Neural cell (in vitro differentiated cells): ENCODE measurements at regions not wholly inside any gene's neighbourhood (a gene's known extent, or its start where the extent isn't known, plus 50 kb on each side); places are given as distances from the start of the nearest gene placed in this dataset.

Source experiments
- H2AFZ ChIP-seq: fragments of 200-600, 300-800 bp; sonication (generic), shearing (Covaris generic); 2 replicates; pipeline ENCODE4 v1.6.0; 2014; ENCODE audit warnings: low read depth, mild to moderate bottlenecking, antibody characterized with exemption, low read length, moderate library complexity
- H3F3A ChIP-seq: fragments of 200-600 bp; shearing (Covaris generic); 2 replicates; pipeline ENCODE4 v1.6.1; 2016; ENCODE audit warnings: mild to moderate bottlenecking, moderate library complexity, mixed read lengths, antibody characterized with exemption, low read length; ENCODE audit not compliant: insufficient read depth, poor library complexity, severe bottlenecking
- H3K27ac ChIP-seq: fragments of 200-600, 300-800 bp; sonication (generic), shearing (Covaris generic); 2 replicates; pipeline ENCODE4 v1.5.1; 2014; ENCODE audit warnings: mild to moderate bottlenecking, low read length, moderate library complexity
- H3K27me3 ChIP-seq: fragments of 300-800, 200-600 bp; sonication (generic), shearing (Covaris generic); 2 replicates; pipeline ENCODE4 v1.6.0; 2014; ENCODE audit warnings: mild to moderate bottlenecking, low read depth, low read length, moderate library complexity; ENCODE audit not compliant: insufficient read depth
- H3K36me3 ChIP-seq: fragments of 300-800, 200-600 bp; sonication (generic), shearing (Covaris generic); 2 replicates; pipeline ENCODE4 v1.5.1; 2014; ENCODE audit warnings: mild to moderate bottlenecking, antibody characterized with exemption, low read length, moderate library complexity; ENCODE audit not compliant: insufficient read depth
- H3K4me2 ChIP-seq: fragments of 300-800, 200-600 bp; sonication (generic), shearing (Covaris generic); 2 replicates; pipeline ENCODE4 v1.6.0; 2014; ENCODE audit warnings: mild to moderate bottlenecking, low read length
- H3K4me3 ChIP-seq: fragments of 300-800, 200-600 bp; sonication (generic), shearing (Covaris generic); 2 replicates; pipeline ENCODE4 v1.5.1; 2014; ENCODE audit warnings: mild to moderate bottlenecking, low read length, moderate library complexity
- H3K79me2 ChIP-seq: fragments of 200-600 bp; shearing (Covaris generic); replicated peaks from 2 replicates; pipeline ENCODE4 v1.6.0; 2014; ENCODE audit warnings: mild to moderate bottlenecking, low read length, moderate library complexity; ENCODE audit not compliant: insufficient read depth
- H3K9ac ChIP-seq: fragments of 300-800, 200-600 bp; sonication (generic), shearing (Covaris generic); 2 replicates; pipeline ENCODE4 v1.6.1; 2016; ENCODE audit warnings: mild to moderate bottlenecking, low read length, mixed read lengths
- H3K9me2 ChIP-seq: fragments of 200-600 bp; shearing (Covaris generic); 2 replicates; pipeline ENCODE4 v1.6.1; 2016; ENCODE audit warnings: mild to moderate bottlenecking, low read length, mixed read lengths; ENCODE audit not compliant: insufficient read depth
- H3K9me3 ChIP-seq: fragments of 200-600, 300-800 bp; sonication (generic), shearing (Covaris generic); 2 replicates; pipeline ENCODE4 v1.6.1; 2016; ENCODE audit warnings: mild to moderate bottlenecking, mixed run types, low read length, moderate library complexity, mixed read lengths
- H4K20me1 ChIP-seq: fragments of 200-600 bp; shearing (Covaris generic); 2 replicates; pipeline ENCODE4 v1.6.1; 2016; ENCODE audit warnings: mild to moderate bottlenecking, mixed run types; ENCODE audit not compliant: insufficient read depth
- CTCF ChIP-seq: fragments of 450-650 bp; IDR thresholded peaks from 2 replicates; pipeline ENCODE4 v1.5.1; 2014; ENCODE audit warnings: antibody characterized with exemption, mild to moderate bottlenecking, moderate library complexity; ENCODE audit not compliant: poor library complexity, severe bottlenecking
- EP300 ChIP-seq: fragments of 450-650 bp; conservative IDR thresholded peaks from 2 replicates; pipeline ENCODE4 v1.6.1; 2014; ENCODE audit warnings: antibody characterized with exemption, mild to moderate bottlenecking, moderate library complexity; ENCODE audit not compliant: poor library complexity, severe bottlenecking
- EZH2 ChIP-seq: fragments of 200-600, 300-800 bp; shearing (Covaris generic), sonication (generic); IDR thresholded peaks from 2 replicates; pipeline ENCODE4 v1.6.1; 2014; ENCODE audit warnings: antibody characterized with exemption, low read length, borderline replicate concordance, mild to moderate bottlenecking; ENCODE audit not compliant: insufficient read depth, poor library complexity, severe bottlenecking
- MXI1 ChIP-seq: fragments of 450-650 bp; conservative IDR thresholded peaks from 2 replicates; pipeline ENCODE4 v1.6.1; 2014; ENCODE audit warnings: antibody characterized with exemption, mild to moderate bottlenecking; ENCODE audit not compliant: poor library complexity, severe bottlenecking
- POLR2AphosphoS5 ChIP-seq: IDR thresholded peaks from 2 replicates; pipeline ENCODE4 v1.6.1; 2012
- RAD21 ChIP-seq: fragments of 450-650 bp; conservative IDR thresholded peaks from 2 replicates; pipeline ENCODE4 v1.6.1; 2014; ENCODE audit warnings: antibody characterized with exemption, mild to moderate bottlenecking, moderate library complexity
- REST ChIP-seq: IDR thresholded peaks from 2 replicates; pipeline ENCODE4 v1.6.1; 2012; ENCODE audit warnings: borderline replicate concordance
- SMC3 ChIP-seq: fragments of 450-650 bp; conservative IDR thresholded peaks from 2 replicates; pipeline ENCODE4 v1.6.1; 2014; ENCODE audit warnings: antibody characterized with exemption, mild to moderate bottlenecking, moderate library complexity; ENCODE audit not compliant: poor library complexity
- TAF1 ChIP-seq: IDR thresholded peaks from 2 replicates; pipeline ENCODE4 v1.6.1; 2012; ENCODE audit warnings: low read depth

DNA sequence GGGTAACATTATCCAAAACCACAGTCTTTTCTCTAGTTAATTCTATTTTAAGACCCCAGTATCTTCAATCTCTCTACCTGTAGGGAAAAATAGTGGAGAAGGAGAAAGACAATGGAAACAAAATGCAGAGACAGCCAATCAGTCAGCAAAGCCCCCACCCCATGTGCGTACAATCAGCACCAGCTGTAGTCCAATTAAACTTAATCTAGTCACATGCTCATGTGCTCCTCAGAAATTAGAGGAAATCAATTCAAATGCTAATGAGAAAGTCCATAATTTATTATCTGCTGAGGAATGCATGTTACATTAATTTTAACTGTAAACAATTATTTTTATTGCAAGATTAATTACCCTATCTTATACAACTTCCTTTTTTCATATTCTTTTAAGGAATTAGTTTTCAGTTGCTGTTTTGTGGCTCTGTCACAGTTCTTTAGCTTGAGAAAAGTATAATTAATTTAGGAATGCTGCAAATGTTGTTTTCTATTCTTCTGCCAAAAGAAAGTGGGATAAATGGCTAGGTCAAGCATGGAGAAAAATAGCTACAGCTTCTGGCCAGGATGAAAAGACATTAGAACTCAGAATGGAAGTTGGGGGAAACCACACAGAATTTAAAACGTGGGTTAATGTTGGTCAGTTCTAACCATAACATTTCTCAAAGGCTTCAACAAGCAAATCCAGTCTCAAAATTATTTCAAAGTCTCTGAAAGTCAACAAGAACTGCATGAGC, 232.4 kb upstream of the HNRNPA3 start:
- H3K36me3 ChIP-seq, result no peaks in the 10 kb centered on the region
- no peaks in the 10 kb centered on the region for H4K20me1 ChIP-seq
- no peak overlapping the region for H3K9ac ChIP-seq
- H3K9me3 ChIP-seq, result no peaks in the 10 kb centered on the region
- H3K4me2 ChIP-seq, result no peak overlapping the region
- no peak overlapping the region for H3K27ac ChIP-seq
- H3K4me3 ChIP-seq, result no peak overlapping the region
- no peaks in the 10 kb centered on the region for H3K79me2 ChIP-seq
- TF ChIP-seq SMC3, result no peak
- TF ChIP-seq CTCF, result no peak
- TF ChIP-seq EZH2, result no peak
- TF ChIP-seq POLR2AphosphoS5, result no peak
- no peak for TF ChIP-seq EP300
- no peak for TF ChIP-seq TAF1
- no peak for TF ChIP-seq MXI1
- no peak for TF ChIP-seq REST
- no peak for TF ChIP-seq RAD21
- H3K27me3 ChIP-seq, result no peaks in the 10 kb centered on the region
- no peaks in the 10 kb centered on the region for H3F3A ChIP-seq
- no peaks in the 10 kb centered on the region for H3K9me2 ChIP-seq
- no peak overlapping the region for H2AFZ ChIP-seq

- Histone ChIP-seq H3K4me3 (no peak overlapping the region), H3F3A (no peaks in the 10 kb centered on the region), H3K9me3 (no peaks in the 10 kb centered on the region), H3K27me3 (no peaks in the 10 kb centered on the region), H2AFZ (no peak overlapping the region), H3K79me2 (no peaks in the 10 kb centered on the region), H3K9ac (no peak overlapping the region), H4K20me1 (no peaks in the 10 kb centered on the region), H3K36me3 (no peaks in the 10 kb centered on the region), H3K27ac (no peak overlapping the region), H3K4me2 (no peak overlapping the region), H3K9me2 (no peaks in the 10 kb centered on the region)
- TF ChIP-seq MXI1, result no peak
- TF ChIP-seq TAF1, result no peak
- TF ChIP-seq CTCF, result no peak
- no peak for TF ChIP-seq SMC3
- no peak for TF ChIP-seq REST
- TF ChIP-seq EZH2, result no peak
- TF ChIP-seq RAD21, result no peak
- TF ChIP-seq EP300, result no peak
- no peak for TF ChIP-seq POLR2AphosphoS5
These were observed 227.6 kb upstream of the HNRNPA3 start for GRCh38 chr2:176984987-176985386.
